CD1c-positive myeloid dendritic cell (primary cell): ENCODE measurements at regions not wholly inside any gene's neighbourhood (a gene's known extent, or its start where the extent isn't known, plus 50 kb on each side); places are given as distances from the start of the nearest gene placed in this dataset.
A peak's percentile ranks its signal among the peaks of the same experiment; 100 is the strongest.

Source experiments
- DNase-seq: peaks from one replicate; pipeline ENCODE4 v3.0.0-alpha.2; 2016; ENCODE audit errors: extremely low spot score

DNA sequence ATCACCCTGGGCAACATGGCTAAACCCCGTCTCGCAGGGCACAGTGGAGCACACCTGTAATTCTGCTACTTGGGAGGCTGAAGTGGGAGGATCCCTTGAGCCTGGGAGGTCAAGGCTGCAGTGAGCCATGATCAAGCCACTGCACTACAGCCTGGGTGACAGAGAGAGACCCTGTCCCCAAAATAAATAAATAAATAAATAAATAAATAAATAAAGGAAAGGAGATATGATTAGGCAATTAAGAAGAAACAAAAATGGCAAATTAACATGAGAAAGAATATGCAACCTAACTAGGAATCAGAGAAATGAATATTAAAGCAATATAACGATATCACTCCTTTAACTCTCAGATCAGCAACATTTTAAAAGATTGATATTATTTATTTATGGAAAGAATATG is 92.3 kb downstream of the C1D start:
- no peak for DNase-seq

DNA sequence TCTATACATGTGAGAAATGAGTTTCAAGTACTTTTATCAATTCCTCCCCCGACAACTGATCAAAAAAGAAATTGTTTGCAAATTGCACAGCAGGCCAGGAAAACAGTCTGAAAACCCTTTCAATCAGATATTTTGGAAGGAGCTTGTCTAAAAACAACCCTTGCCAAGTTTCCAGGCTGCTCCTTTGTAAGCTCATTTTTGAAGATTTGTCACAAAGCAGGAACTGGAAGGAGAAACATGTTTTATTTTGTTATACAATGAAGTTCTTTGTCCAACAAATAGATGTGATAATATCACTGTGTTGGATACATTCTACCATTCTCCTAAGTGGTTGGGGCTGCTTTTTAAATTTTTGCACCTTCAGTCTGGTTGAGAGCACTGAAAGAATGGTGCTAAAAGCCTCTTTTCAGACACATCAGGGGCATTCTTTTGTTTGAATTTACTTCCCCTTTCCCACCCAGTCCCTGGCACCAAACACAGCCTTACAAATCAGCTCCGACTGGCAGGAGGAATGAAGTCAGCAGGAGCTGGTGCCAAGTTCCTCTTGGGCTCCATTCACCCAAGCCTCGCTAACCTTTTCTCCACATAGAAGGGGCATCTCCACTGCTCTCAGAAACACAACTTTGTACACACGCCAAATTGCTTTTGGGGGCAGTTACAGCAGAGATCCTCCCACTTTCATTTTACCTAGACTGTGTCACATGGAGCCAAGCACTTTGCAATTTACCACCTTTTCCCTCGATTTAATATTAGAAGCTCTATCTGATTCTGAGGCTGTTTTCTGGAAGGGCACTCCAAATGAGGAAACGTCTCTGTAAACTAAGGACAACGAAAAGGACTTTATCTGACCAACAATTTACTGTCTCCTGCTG is 88.0 kb downstream of the C1D start:
- peak; percentile 29 for DNase-seq

DNA sequence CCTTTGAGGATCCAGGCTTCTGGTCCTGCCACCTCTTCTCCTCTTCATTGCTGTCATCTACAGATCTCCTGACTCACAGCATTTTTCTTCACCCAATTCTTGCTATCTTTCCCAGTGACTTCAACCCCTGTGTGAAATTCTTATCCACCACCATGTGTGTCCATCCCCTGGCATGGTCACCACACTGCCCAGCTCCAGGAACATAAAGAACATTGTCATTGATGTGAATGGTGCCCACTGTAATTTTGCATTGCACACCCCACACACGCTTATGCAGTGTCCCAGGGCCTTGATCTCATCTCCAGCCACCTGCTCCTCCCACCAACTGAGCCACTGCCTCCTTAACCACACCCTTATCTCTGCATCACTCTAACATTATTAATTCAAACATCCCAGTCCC is 85.3 kb downstream of the C1D start:
- DNase-seq: no peak

DNA sequence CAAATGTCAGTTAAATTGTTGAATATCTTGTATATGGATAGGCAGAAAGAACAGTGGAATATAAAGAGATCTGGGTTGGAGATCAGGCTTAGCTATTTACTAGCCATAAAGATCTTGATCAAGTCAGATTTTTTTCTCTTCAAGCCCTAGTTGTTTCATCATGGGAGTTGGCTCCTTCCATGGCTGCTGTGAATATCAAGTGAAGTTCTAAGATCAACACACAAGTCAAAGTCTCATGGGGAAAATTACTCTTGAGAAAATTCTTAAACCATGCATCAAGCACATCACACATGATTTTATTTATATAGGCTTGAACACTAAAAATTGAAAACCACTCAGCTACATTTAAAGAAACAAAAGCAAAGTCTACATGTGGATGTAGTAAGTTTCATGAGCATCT is 79.8 kb downstream of the C1D start:
- DNase-seq: no peak

DNA sequence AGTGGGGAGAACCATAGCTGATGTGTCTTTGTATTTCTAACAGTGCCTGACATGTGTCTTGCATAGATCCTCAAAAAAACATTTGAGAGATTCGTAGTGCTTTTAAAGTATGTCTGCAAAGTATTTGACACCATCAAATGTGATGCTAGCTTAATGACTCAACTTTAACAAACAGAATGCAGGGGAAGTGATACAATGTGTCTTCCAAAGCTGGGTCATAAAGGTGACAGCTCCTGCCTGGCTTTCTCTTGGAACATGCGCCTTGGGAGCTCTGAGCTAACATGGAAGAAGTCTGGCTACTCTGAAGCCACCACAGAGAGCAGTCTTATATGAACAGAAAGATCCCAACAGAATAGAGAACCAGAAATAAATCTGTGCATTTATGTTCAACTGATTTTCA is 78.2 kb downstream of the C1D start:
- DNase-seq: no peak

DNA sequence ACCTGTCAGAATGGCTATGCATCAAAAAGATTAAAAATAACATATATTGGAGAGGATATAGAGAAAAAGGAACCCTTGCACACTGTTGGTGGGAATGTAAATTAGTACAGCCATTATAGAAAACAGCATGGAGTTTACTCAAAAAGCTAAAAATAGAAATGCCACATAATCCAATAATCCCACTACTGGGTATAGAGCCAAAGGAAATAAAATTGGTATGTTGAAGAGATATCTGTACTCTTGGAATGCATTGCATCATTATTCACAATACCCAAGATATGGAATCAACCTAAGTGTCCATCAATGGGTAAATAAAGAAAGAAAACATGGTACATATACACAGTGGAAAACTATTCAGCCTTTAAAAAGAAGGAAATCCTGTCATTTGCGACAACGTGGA is 77.2 kb downstream of the C1D start:
- DNase-seq: no peak

DNA sequence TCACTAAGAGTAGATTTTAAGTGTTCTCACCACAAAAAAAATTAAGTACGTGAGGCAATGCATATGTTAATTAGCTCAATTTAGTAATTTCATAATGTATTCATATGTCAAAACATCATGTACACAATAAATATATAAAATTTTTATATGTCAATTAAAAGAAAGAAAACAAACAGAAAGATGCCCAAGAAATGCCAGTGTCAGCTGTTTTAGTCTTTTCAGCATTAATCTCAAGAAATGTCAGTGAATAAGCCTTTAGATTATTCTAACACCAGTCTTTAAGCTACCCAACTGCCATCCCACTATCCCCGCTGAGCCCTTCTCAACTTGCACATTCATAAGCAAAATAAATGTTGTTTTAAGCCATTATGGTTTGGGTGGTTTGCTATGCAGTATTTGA is 76.5 kb downstream of the C1D start:
- DNase-seq: no peak
